ENCODE measurements at regions not wholly inside any gene's neighbourhood (a gene's known extent, or its start where the extent isn't known, plus 50 kb on each side); places are given as distances from the start of the nearest gene placed in this dataset.
A peak's percentile ranks its signal among the peaks of the same experiment; 100 is the strongest.

GRCh38 chr1:228923973-228924686, 188.9 kb downstream of the RHOU start:
- DNase-seq, result no peak

- no peak for DNase-seq
Observed at GRCh38 chr1:228925691-228926090, 190.4 kb downstream of the RHOU start.

GRCh38 chr1:228927421-228927820, 192.1 kb downstream of the RHOU start:
- no peak for DNase-seq

GRCh38 chr1:228927946-228928898, 192.9 kb downstream of the RHOU start:
- no peak for DNase-seq

- no peak for DNase-seq
Observed at GRCh38 chr1:228929476-228930027, 194.3 kb downstream of the RHOU start.

- DNase-seq, result no peak
Observed at GRCh38 chr1:228930479-228930957, 195.2 kb downstream of the RHOU start.

GRCh38 chr1:228933753-228934152, 198.5 kb downstream of the RHOU start:
- DNase-seq, result no peak

GRCh38 chr1:228935198-228935663, 200.0 kb downstream of the RHOU start:
- DNase-seq, result no peak

GRCh38 chr1:228935855-228936727, 200.8 kb downstream of the RHOU start:
- DNase-seq, result no peak

- no peak for DNase-seq
Observed at GRCh38 chr1:228936881-228937280, 201.6 kb downstream of the RHOU start.

GRCh38 chr1:228937351-228937750, 202.1 kb downstream of the RHOU start:
- no peak for DNase-seq

- DNase-seq, result no peak
Observed at GRCh38 chr1:228937851-228938536, 202.7 kb downstream of the RHOU start.

GRCh38 chr1:228938537-228938901, 203.2 kb downstream of the RHOU start:
- DNase-seq, result peak; percentile 61

- peak; percentile 46 for DNase-seq
Observed at GRCh38 chr1:228939001-228939691, 203.9 kb downstream of the RHOU start.

- DNase-seq, result no peak
Observed at GRCh38 chr1:228939881-228940392, 204.7 kb downstream of the RHOU start.

GRCh38 chr1:228940526-228940925, 205.2 kb downstream of the RHOU start:
- DNase-seq, result no peak

- no peak for DNase-seq
Observed at GRCh38 chr1:228940926-228941325, 205.6 kb downstream of the RHOU start.

- DNase-seq, result no peak
Observed at GRCh38 chr1:228941666-228942065, 206.4 kb downstream of the RHOU start.

GRCh38 chr1:228943436-228943835, 208.2 kb downstream of the RHOU start:
- no peak for DNase-seq

GRCh38 chr1:228944296-228944695, 209.0 kb downstream of the RHOU start:
- DNase-seq, result no peak

- DNase-seq, result no peak
Observed at GRCh38 chr1:228944935-228945371, 209.7 kb downstream of the RHOU start.
